ENCODE measurements at regions not wholly inside any gene's neighbourhood (a gene's known extent, or its start where the extent isn't known, plus 50 kb on each side); places are given as distances from the start of the nearest gene placed in this dataset.

DNA sequence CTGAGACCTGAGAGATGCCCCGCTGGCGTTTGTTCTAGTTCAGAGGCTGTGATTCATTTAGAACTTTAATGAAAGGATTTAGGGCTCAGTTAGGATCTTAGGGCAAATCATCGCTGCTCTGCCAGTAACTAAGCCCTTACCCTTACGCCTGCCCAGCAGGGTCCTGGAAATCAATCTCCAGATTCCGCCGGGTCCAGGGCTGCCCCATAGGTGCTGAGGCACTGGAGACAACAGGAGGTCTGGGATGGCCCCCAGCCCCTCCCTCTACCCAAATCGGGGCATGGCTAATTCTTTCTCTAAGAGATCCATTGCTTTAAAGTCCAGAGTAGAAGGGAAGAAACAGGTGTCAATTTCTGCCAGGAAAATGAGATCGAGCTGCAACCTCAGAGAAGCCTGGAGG lies 83.1 kb downstream of the SDC1 start:
- TSS peak; percentile 78 for BruUV-seq (replicated peaks)
- H4K20me1 ChIP-seq (ENCODE audit: insufficient read depth), result no peaks in the 10 kb centered on the region
- ATAC-seq (peak; percentile 21), DNase-seq (ENCODE audit: low read depth, low spot score) (no peak)
- peak overlapping the region; percentile 34 for H3K9ac ChIP-seq (ENCODE audit: low read length)
- RAD21 ChIA-PET (ENCODE audit: low non-redundant PET in 1 of 2, low total read pairs in 2 of 2, uncharacterized antibody in 2 of 2, unreplicated experiment in 2 of 2), result no interaction called here
- H3K27ac ChIP-seq (ENCODE audit: low read depth, low read length), result no peak overlapping the region
- POLR2A ChIA-PET, result no interaction called here
- no peaks in the 10 kb centered on the region for H3K9me3 ChIP-seq (ENCODE audit: control insufficient read depth in 1 of 2, insufficient read depth in 1 of 2, low read depth in 1 of 2, low read length in 2 of 2)
- no peaks in the 10 kb centered on the region for H3K27me3 ChIP-seq (ENCODE audit: insufficient read depth, low read length)
- peak overlapping the region; percentile 56 for H3K4me2 ChIP-seq (ENCODE audit: low read length)
- no peaks in the 10 kb centered on the region for H3K9me2 ChIP-seq (ENCODE audit: insufficient read depth)
- intact Hi-C loops (cut with micrococcal nuclease), result no loop called here
- no peak overlapping the region for H3K4me3 ChIP-seq (replicated peaks in 1 of 2; ENCODE audit: low read depth in 1 of 2, low read length in 2 of 2)
- no peak for TF ChIP-seq RAD21 (IDR thresholded peaks at IDR 0.05; ENCODE audit: low read depth)
- TF ChIP-seq, protein P1, sequence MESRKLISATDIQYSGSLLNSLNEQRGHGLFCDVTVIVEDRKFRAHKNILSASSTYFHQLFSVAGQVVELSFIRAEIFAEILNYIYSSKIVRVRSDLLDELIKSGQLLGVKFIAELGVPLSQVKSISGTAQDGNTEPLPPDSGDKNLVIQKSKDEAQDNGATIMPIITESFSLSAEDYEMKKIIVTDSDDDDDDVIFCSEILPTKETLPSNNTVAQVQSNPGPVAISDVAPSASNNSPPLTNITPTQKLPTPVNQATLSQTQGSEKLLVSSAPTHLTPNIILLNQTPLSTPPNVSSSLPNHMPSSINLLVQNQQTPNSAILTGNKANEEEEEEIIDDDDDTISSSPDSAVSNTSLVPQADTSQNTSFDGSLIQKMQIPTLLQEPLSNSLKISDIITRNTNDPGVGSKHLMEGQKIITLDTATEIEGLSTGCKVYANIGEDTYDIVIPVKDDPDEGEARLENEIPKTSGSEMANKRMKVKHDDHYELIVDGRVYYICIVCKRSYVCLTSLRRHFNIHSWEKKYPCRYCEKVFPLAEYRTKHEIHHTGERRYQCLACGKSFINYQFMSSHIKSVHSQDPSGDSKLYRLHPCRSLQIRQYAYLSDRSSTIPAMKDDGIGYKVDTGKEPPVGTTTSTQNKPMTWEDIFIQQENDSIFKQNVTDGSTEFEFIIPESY (IDR thresholded peaks at IDR 0.05; ENCODE audit: extremely low read depth, insufficient replicate concordance, low read length), result no peak
- TF ChIP-seq, protein P2, sequence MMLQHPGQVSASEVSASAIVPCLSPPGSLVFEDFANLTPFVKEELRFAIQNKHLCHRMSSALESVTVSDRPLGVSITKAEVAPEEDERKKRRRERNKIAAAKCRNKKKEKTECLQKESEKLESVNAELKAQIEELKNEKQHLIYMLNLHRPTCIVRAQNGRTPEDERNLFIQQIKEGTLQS (IDR thresholded peaks at IDR 0.05), result no peak
- no peak for TF ChIP-seq ZFX (IDR thresholded peaks at IDR 0.05)
- TF ChIP-seq, protein P3, sequence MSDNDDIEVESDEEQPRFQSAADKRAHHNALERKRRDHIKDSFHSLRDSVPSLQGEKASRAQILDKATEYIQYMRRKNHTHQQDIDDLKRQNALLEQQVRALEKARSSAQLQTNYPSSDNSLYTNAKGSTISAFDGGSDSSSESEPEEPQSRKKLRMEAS (IDR thresholded peaks at IDR 0.05), result no peak
- TF ChIP-seq SP1 (IDR thresholded peaks at IDR 0.05; ENCODE audit: low read depth), result no peak
- TF ChIP-seq CEBPB (IDR thresholded peaks at IDR 0.05; ENCODE audit: low read depth), result no peak
- H3K79me2 ChIP-seq (ENCODE audit: insufficient read depth, low read length), result no peaks in the 10 kb centered on the region
- no peaks in the 10 kb centered on the region for H3K36me3 ChIP-seq (ENCODE audit: control insufficient read depth in 1 of 2, insufficient read depth in 2 of 2, low read length in 2 of 2)
- H2AFZ ChIP-seq (ENCODE audit: low read depth, low read length, poor library complexity, severe bottlenecking), result peak overlapping the region; percentile 90
- H3K4me1 ChIP-seq (ENCODE audit: control insufficient read depth in 1 of 2, insufficient read depth in 2 of 2, low read length in 2 of 2), result peaks cover 0 to 18% of the 10 kb centered on the region in 2 experiments; a peak in 3 of 4 replicates
- CTCF ChIA-PET, result no interaction called here
